GM12878 (cell line): ENCODE measurements at regions not wholly inside any gene's neighbourhood (a gene's known extent, or its start where the extent isn't known, plus 50 kb on each side); places are given as distances from the start of the nearest gene placed in this dataset.

Source experiments
- ATAC-seq: fragments of 200-7000 bp; cut with Tn5 transposase; 3 replicates; pipeline ENCODE4 v1.9.1; 2020; ENCODE audit warnings: mild to moderate bottlenecking, moderate library complexity
- BruUV-seq: library from RNA; stranded (reverse); fragments of 400-500 nt; replicated peaks from 2 replicates; lab custom pipeline; 2021; lab: Mats Ljungman, UMichigan
- CTCF ChIA-PET: fragments of 300-600 bp; sonication (Branson Sonifier 250); formaldehyde crosslinking; extraction: SDS; loops from one replicate; lab custom pipeline; 2021; ENCODE audit warnings: inconsistent platforms; lab: Yijun Ruan, JAX
- POLR2A ChIA-PET: fragments of 350-600 bp; formaldehyde crosslinking; extraction: SDS; loops from one replicate; lab custom pipeline; 2021; ENCODE audit warnings: inconsistent platforms; lab: Charles Lee
- RAD21 ChIA-PET: fragments of 300-600 bp; sonication (Branson Sonifier 250); formaldehyde crosslinking; loops from one replicate; lab custom pipeline; 2023; ENCODE audit warnings: antibody characterized with exemption; ENCODE audit not compliant: unreplicated experiment; lab: Charles Lee
- SMC1A ChIA-PET: fragments of 300-600 bp; sonication (Branson Sonifier 250); formaldehyde crosslinking; loops from one replicate; lab custom pipeline; 2023; ENCODE audit not compliant: unreplicated experiment, uncharacterized antibody; lab: Charles Lee
- DNase-seq: peaks from one replicate; pipeline ENCODE4 v3.0.0-alpha.2; 2011; ENCODE audit warnings: low read depth, low spot score
- FAIRE-seq: peaks from 3 replicates; lab custom pipeline; 2011; peaks lifted over from hg19 to GRCh38; lab: Jason Lieb, UNC
- H2AFZ ChIP-seq: 2 replicates; pipeline ENCODE4 v1.6.0; 2011; ENCODE audit warnings: low read depth, low read length, control low read depth; ENCODE audit not compliant: control insufficient read depth
- H3K27ac ChIP-seq: 2 replicates; pipeline ENCODE4 v1.5.1; 2011; ENCODE audit warnings: control low read depth; ENCODE audit not compliant: control insufficient read depth, insufficient read depth
- H3K27me3 ChIP-seq, 2 experiments: replicated peaks in 1 of 2; 2 replicates each; pipeline versions ENCODE4 v1.6.0 to v1.6.1; 2011; ENCODE audit warnings: low read length in 1 of 2; ENCODE audit not compliant: control insufficient read depth in 2 of 2, insufficient read depth in 2 of 2
- H3K36me3 ChIP-seq, 2 experiments: 2 replicates each; pipeline ENCODE4 v1.5.1; 2011; ENCODE audit warnings: low read length in 1 of 2; ENCODE audit not compliant: control insufficient read depth in 2 of 2, insufficient read depth in 2 of 2
- H3K4me1 ChIP-seq: 2 replicates; pipeline ENCODE4 v1.6.1; 2011; ENCODE audit warnings: mild to moderate bottlenecking, low read length, moderate library complexity, mixed read lengths; ENCODE audit not compliant: control insufficient read depth, insufficient read depth
- H3K4me2 ChIP-seq: 2 replicates; pipeline ENCODE4 v1.6.0; 2011; ENCODE audit warnings: control low read depth; ENCODE audit not compliant: control insufficient read depth, insufficient read depth
- H3K4me3 ChIP-seq: fragments of 200-600 bp; sonication (generic); 2 replicates; pipeline ENCODE4 v1.5.1; 2016
- H3K79me2 ChIP-seq: 2 replicates; pipeline ENCODE4 v1.6.0; 2011; ENCODE audit warnings: low read length; ENCODE audit not compliant: control insufficient read depth, insufficient read depth
- H3K9ac ChIP-seq: 2 replicates; pipeline ENCODE4 v1.8.0; 2011; ENCODE audit warnings: low read length, control low read depth, mixed read lengths; ENCODE audit not compliant: control insufficient read depth, insufficient read depth
- H3K9me3 ChIP-seq: replicated peaks from 3 replicates; pipeline ENCODE4 v1.5.1; 2011; ENCODE audit warnings: mild to moderate bottlenecking, low read length; ENCODE audit not compliant: control insufficient read depth, insufficient read depth
- H4K20me1 ChIP-seq: 2 replicates; pipeline ENCODE4 v1.6.0; 2011; ENCODE audit not compliant: control insufficient read depth, insufficient read depth
- BMI1 ChIP-seq: fragments of 450-650 bp; IDR thresholded peaks from 2 replicates; pipeline ENCODE4 v1.6.1; 2016; ENCODE audit warnings: mild to moderate bottlenecking, moderate library complexity, borderline replicate concordance
- CBX3 ChIP-seq: fragments of 200-600 bp; sonication (generic); IDR thresholded peaks from 2 replicates; pipeline ENCODE4 v1.6.1; 2016; ENCODE audit warnings: low read depth, borderline replicate concordance
- CEBPB ChIP-seq, 2 experiments: fragments of 150-350 bp in 1 of 2; IDR thresholded peaks; 2 replicates each; pipeline ENCODE4 v1.6.1; 2012 to 2014; ENCODE audit warnings: low read depth in 2 of 2, low read length in 2 of 2, borderline replicate concordance in 1 of 2, inconsistent platforms in 1 of 2
- CHD1 ChIP-seq: IDR thresholded peaks from 2 replicates; pipeline ENCODE4 v1.6.1; 2012; ENCODE audit warnings: low read depth, low read length, improper control_type of control experiment
- DPF2 ChIP-seq: fragments of 450-650 bp; IDR thresholded peaks from 2 replicates; pipeline ENCODE4 v1.6.1; 2017; ENCODE audit warnings: mild to moderate bottlenecking
- EED ChIP-seq: sonication (generic); IDR thresholded peaks from 2 replicates; pipeline ENCODE4 v1.6.1; 2016; ENCODE audit warnings: antibody characterized with exemption, low read depth
- JUNB ChIP-seq: IDR thresholded peaks from 2 replicates; pipeline ENCODE4 v1.6.1; 2016; ENCODE audit warnings: antibody characterized with exemption, mild to moderate bottlenecking
- SMARCA5 ChIP-seq: fragments of 450-650 bp; IDR thresholded peaks from 2 replicates; pipeline ENCODE4 v1.6.1; 2017; ENCODE audit warnings: mild to moderate bottlenecking
- SRF ChIP-seq, 2 experiments: IDR thresholded peaks; 2 replicates each; pipeline ENCODE4 v1.6.1; 2011; ENCODE audit warnings: low read depth in 2 of 2, low read length in 2 of 2, mild to moderate bottlenecking in 1 of 2, moderate library complexity in 1 of 2
- WRNIP1 ChIP-seq: IDR thresholded peaks from 2 replicates; pipeline ENCODE4 v1.6.1; 2011; ENCODE audit warnings: low read depth, low read length, improper control_type of control experiment, borderline replicate concordance
- ZNF274 ChIP-seq: IDR thresholded peaks from one replicate; pipeline ENCODE4 v1.8.0; 2011; ENCODE audit not compliant: insufficient read length, insufficient read depth
- ZSCAN29 ChIP-seq: fragments of 450-650 bp; IDR thresholded peaks from 2 replicates; pipeline ENCODE4 v1.6.1; 2017; ENCODE audit warnings: mild to moderate bottlenecking, moderate library complexity
- WGBS: methylation state at CpG from one replicate; pipeline ENCODE4 v1.1.6; 2016; ENCODE audit warnings: low lambda C conversion rate; ENCODE audit not compliant: insufficient replicate concordance, insufficient coverage; ENCODE audit errors: missing lambda C conversion rate; 5-methylcytosine and 5-hydroxymethylcytosine counted together
- in situ Hi-C: fragments of 300-500 bp; cut with MboI; formaldehyde crosslinking; loops from 9 replicates; pipeline ENCODE4 v1.14.3; 2018; ENCODE audit warnings: mixed read lengths
- intact Hi-C: fragments of 100-400 bp; cut with micrococcal nuclease; formaldehyde crosslinking; loops from one replicate; pipeline ENCODE4 v1.14.2; 2022; ENCODE audit not compliant: unreplicated experiment
- TF ChIP-seq, protein P1 (sequence below): fragments of 450-650 bp; IDR thresholded peaks from 2 replicates; pipeline ENCODE4 v1.6.1; 2017; ENCODE audit warnings: borderline replicate concordance
- TF ChIP-seq, protein P2 (sequence below), 3 experiments: IDR thresholded peaks in 2 of 3; conservative IDR thresholded peaks in 1 of 3; 2 replicates each; pipeline ENCODE4 v1.5.1; 2011; ENCODE audit warnings: low read depth in 3 of 3, low read length in 3 of 3, mild to moderate bottlenecking in 3 of 3, control low read depth in 2 of 3, moderate library complexity in 2 of 3, inconsistent platforms in 1 of 3, mixed read lengths in 1 of 3; ENCODE audit not compliant: control insufficient read depth in 2 of 3, insufficient read depth in 1 of 3; ENCODE audit errors: extremely low read depth in 1 of 3

DNA sequence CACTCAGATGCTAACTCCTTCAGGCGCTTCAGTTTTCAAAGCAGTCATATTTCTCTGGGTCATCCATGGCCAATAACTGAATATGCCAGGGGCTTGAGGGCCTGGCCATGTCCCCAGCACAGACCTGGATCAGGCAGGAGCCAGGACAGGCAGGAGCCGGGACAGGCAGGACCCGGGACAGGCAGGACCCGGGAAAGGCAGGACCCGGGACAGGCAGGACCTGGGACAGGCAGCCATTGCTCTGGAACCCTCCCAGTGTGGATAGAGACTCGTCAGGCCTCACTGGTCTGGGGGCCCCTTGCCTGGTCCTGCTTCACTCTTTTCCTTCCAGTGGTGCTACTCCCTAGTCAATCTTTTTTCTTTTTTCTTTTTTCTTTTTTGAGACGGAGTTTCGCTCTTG is 117.5 kb upstream of the TEX51 start:
- H3K9ac ChIP-seq: no peak overlapping the region
- ChIA-PET POLR2A (no interaction called here), SMC1A (interaction anchor here (1.2 kb wide), 1 partner anchor 526 kb away, joined by 3 read pairs; no protein-coding TSS in a partner anchor), RAD21 (no interaction called here), CTCF (no interaction called here)
- no peak overlapping the region for H3K4me3 ChIP-seq
- intact Hi-C loops (no loop called here), in situ Hi-C loops (no loop called here)
- no peaks in the 10 kb centered on the region for H3K9me3 ChIP-seq
- ATAC-seq (no peak), DNase-seq (no peak), FAIRE-seq (no peak)
- no peaks in the 10 kb centered on the region for H3K36me3 ChIP-seq
- BruUV-seq: no TSS peak
- H3K79me2 ChIP-seq: no peaks in the 10 kb centered on the region
- H3K4me1 ChIP-seq: peaks cover 6% of the 10 kb centered on the region
- 16% methylated on average over 6 of the region's 8 CpGs for WGBS
- no peak for TF ChIP-seq BMI1
- TF ChIP-seq JUNB: no peak
- TF ChIP-seq CEBPB (IDR thresholded peaks at IDR 0.05; ENCODE audit: borderline replicate concordance in 1 of 2, low read depth in 2 of 2, low read length in 2 of 2): no peak
- no peak for TF ChIP-seq DPF2
- no peak for TF ChIP-seq ZNF274
- no peak for TF ChIP-seq CHD1
- TF ChIP-seq ZSCAN29: no peak
- no peak for TF ChIP-seq CBX3
- TF ChIP-seq, protein P1, sequence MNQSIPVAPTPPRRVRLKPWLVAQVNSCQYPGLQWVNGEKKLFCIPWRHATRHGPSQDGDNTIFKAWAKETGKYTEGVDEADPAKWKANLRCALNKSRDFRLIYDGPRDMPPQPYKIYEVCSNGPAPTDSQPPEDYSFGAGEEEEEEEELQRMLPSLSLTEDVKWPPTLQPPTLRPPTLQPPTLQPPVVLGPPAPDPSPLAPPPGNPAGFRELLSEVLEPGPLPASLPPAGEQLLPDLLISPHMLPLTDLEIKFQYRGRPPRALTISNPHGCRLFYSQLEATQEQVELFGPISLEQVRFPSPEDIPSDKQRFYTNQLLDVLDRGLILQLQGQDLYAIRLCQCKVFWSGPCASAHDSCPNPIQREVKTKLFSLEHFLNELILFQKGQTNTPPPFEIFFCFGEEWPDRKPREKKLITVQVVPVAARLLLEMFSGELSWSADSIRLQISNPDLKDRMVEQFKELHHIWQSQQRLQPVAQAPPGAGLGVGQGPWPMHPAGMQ: no peak
- TF ChIP-seq, protein P2, sequence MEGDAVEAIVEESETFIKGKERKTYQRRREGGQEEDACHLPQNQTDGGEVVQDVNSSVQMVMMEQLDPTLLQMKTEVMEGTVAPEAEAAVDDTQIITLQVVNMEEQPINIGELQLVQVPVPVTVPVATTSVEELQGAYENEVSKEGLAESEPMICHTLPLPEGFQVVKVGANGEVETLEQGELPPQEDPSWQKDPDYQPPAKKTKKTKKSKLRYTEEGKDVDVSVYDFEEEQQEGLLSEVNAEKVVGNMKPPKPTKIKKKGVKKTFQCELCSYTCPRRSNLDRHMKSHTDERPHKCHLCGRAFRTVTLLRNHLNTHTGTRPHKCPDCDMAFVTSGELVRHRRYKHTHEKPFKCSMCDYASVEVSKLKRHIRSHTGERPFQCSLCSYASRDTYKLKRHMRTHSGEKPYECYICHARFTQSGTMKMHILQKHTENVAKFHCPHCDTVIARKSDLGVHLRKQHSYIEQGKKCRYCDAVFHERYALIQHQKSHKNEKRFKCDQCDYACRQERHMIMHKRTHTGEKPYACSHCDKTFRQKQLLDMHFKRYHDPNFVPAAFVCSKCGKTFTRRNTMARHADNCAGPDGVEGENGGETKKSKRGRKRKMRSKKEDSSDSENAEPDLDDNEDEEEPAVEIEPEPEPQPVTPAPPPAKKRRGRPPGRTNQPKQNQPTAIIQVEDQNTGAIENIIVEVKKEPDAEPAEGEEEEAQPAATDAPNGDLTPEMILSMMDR (IDR thresholded peaks at IDR 0.05 in 2 of 3, conservative IDR thresholded peaks at IDR 0.05 in 1 of 3; ENCODE audit: control insufficient read depth in 2 of 3, extremely low read depth in 1 of 3, insufficient read depth in 1 of 3, low read depth in 3 of 3, low read length in 3 of 3): no peak
- no peak for TF ChIP-seq EED
- no peak for TF ChIP-seq SMARCA5
- no peak for TF ChIP-seq WRNIP1
- TF ChIP-seq SRF (IDR thresholded peaks at IDR 0.05; ENCODE audit: low read depth in 2 of 2, low read length in 2 of 2): no peak
- no peaks in the 10 kb centered on the region for H4K20me1 ChIP-seq
- H3K27ac ChIP-seq: no peak overlapping the region
- no peak overlapping the region for H2AFZ ChIP-seq
- no peaks in the 10 kb centered on the region for H3K27me3 ChIP-seq
- H3K4me2 ChIP-seq: no peak overlapping the region
